Activated CD4-positive, alpha-beta T cell treated with anti-CD3 and anti-CD28 coated beads, Interleukin-2, amount 50 U/mL, for 24 hours (primary cell): ENCODE measurements at regions not wholly inside any gene's neighbourhood (a gene's known extent, or its start where the extent isn't known, plus 50 kb on each side); places are given as distances from the start of the nearest gene placed in this dataset.
"Not testable (repeated sequence)": the region's sequence is repeated elsewhere in the genome, so short reads cannot be mapped to it uniquely, and the experiment has no call there.

Source experiments
- DNase-seq, 2 donors: peaks; one replicate each; pipeline ENCODE4 v3.0.0-alpha.2; 2020; ENCODE audit warnings: low read depth in 1 of 2, low spot score in 1 of 2

DNA sequence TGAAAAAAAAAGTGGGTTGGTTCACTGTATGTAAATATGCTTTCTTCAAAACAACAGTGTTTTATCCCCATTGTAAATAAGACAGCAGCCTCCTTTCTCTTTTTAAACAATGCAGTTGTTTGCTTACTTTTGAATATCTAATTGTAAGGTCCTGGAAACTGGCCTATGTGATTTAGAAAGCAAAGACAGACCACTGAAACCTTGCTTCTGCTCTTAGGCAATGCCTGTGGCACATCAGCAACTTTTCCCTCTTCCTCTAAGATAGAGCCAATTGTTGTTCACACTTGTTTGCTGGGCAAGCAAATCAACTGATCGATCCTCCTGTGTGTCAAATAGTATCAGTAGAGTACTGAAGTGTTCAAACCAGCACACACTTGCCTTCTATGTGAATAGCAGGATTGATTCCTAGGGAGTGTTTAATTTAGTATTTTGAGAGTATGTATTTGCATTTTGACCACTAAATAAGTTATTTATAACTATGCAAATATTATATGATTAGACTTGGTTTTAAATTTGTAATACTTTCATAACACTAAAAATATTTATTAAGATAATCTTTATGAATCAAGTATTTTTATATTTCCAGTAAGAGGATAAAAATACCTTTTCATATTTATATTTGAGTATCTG, 55.4 kb upstream of the GRPR start:
- DNase-seq = no peak

DNA sequence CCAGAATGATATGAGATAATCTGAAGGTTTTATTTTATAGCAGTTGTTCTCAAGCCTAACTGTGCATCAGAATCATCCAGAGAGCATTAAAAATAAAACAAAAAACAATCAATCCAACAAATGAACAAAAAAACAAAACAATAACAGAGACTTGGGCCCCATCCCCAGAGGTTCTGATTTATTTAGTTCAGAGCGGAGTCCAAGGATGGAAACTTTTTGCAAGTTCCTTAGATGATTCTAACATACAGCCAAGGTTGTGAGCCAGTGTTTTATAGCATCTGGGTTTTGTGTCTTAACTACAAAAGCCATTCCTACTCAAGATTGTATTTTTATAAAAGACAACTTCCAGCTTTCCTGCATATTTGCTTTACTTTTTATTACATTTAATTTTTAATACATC, 59.4 kb upstream of the GRPR start:
- no peak for DNase-seq

DNA sequence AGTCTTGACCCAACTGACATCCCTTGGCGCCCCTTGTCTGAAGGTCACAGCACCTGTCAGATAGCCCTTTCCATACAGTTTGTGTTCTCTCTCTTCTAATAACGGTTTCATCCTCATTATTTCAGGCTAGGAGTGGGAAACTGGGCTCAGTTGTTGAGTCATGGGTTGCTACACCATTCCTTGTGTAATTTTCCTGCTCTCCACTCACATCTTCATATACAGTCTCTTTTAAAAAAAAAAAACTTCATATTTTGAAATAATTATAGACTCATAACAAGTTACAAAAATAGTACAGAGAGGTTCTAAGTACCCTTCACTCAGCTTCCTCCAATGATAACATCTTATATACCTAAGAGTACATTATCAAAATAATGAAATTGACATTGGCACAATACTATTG, 60.2 kb upstream of the GRPR start:
- no peak for DNase-seq

DNA sequence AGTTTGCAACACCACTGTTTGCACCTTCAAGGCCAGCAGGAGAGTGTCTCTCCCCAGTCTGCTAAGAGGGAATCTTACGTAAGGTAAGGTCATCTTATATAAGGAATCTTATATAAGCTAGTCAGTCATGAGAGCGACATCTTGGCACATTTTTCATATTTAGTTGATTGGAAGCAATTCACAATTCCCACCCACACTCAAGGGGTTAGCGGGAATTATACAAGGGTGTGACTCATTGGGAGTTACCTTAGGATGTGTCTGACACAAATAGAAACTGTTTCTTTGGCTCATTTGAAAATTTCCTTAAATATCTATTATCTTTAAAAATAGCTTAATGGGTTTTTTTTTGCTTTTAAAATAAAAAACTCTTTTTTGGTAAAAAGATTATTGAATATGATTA, 62.1 kb upstream of the GRPR start:
- no peak for DNase-seq

DNA sequence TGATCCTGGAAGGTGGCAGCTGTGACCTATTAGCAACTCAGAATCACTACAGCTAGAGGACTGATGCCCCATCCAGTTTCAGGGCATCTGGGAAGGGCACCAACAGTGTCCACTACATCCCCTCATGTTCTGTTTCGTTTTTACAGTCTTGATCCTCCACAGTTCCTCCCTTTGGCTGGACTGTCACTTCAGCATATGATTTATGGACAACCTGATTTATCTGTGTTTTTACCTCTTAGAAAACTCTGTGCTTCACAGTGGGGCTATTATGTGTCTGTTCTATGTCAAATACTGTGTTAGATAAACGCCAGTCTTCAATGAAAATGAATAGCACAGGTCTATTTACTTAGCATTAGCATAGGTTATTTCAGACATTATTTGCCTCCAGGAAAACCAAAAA, 63.1 kb upstream of the GRPR start:
- DNase-seq = no peak

DNA sequence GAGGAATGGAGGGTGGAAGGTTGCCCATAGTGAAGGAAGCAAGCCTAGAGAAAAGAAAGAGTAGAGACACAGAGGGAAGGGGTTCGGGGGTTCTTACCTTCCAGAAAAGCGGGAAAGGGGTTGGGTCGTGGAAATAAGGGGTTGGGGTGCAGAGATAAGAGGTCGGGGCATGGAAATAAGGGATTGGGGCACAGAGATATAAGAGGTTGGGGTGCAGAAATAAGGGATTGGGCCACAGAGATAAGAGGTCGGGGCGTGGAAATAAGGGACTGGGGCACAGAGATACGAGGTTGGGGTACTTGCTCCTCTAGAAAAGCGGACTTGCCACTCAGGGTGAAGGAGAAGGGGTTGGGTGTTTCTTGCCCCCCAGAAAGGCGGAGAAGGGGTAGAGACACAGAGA, 74.2 kb upstream of the GRPR start:
- DNase-seq = not testable (repeated sequence)

DNA sequence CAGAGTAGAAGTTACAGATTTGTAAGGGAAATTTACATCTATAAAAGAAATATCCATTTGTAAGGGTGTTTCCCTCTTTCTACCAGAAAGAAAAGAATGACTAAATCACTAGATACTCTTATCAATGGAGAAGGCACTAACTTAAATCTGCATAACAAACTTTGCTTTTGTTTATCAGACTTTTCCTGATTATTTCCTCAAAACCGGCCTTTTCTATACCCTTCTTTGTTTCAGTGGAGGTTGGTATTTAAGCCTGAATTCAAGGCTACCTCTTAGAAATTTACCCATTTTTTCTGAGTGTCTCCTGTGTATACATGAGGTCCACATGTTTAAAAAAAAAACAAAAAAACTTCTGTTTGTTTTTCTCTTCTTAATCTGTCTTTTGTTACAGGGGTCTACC, 80.4 kb upstream of the GRPR start:
- DNase-seq = no peak

DNA sequence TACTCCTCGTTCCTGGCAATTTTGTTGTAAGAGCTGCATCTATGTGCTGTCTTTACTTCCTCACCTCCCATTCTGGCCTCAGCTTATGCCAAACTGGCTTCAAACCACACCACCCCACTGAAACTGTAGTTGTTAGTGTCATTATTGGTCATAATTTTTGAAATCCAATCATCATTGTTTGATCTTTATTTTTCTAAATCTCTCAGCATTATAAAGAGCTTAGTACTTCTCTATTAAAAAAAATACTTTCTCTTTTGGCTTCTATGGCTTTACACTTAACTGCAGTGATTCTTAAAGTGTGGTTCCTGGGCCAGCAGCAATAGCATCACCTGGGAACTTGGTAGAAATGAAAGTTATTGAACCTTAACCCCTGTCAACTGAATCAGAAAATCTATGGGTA, 83.5 kb upstream of the GRPR start:
- DNase-seq = no peak

DNA sequence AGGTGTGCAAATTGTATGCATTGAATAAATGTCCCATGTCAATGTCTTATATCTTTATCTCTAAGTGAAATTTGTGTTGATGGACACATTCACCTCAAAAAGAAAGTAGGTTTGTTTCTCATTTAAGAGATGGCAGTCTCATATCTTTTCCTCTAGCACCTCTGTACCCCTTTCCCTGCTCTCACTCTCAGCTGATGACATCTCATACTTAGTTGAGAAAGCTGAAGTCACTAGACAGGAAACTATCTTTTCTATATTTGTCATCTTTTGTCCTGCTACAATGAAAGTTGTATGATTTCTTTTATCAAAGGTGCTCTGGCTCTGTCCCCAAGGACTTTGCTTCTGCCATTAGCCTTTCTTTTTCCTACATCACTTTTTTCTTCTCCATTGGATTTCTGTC, 84.0 kb upstream of the GRPR start:
- DNase-seq = no peak

DNA sequence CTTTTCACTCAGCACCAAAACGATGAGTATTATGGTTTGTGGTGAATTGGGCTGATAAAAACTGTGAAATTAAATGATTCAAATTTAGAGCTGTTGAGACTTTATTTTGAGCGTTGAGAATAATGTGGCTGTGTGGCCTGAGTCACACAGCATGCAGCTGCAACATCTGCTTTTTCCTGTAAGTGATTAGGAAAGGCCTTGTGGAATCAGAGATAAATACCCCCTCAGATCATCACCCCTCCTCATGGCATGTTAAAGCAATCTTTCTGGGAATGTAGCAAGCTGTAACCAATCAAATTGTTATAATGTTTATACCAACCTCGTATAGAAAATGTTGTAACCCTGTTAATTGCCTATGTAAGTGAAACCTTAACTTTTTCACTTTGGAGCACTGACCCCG, 90.0 kb upstream of the GRPR start:
- DNase-seq = no peak

DNA sequence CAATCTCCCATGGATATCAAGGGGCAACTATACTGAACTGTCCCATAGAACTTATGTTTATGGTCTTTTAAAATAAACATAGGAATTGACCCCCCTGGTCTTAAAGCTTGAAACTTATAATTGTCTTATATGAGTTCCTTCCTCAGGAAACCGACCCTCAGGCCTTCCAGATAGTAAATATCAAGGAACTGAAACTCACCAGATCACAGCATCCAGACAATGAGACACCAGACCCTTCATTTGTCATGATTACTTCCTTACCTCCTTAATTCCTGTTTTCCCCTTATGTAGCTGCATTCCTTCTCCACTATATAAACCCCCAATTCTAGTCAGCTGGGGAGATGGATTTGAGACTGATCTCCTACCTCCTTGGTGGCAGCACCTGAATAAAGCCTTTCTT, 94.8 kb upstream of the GRPR start:
- no peak for DNase-seq

DNA sequence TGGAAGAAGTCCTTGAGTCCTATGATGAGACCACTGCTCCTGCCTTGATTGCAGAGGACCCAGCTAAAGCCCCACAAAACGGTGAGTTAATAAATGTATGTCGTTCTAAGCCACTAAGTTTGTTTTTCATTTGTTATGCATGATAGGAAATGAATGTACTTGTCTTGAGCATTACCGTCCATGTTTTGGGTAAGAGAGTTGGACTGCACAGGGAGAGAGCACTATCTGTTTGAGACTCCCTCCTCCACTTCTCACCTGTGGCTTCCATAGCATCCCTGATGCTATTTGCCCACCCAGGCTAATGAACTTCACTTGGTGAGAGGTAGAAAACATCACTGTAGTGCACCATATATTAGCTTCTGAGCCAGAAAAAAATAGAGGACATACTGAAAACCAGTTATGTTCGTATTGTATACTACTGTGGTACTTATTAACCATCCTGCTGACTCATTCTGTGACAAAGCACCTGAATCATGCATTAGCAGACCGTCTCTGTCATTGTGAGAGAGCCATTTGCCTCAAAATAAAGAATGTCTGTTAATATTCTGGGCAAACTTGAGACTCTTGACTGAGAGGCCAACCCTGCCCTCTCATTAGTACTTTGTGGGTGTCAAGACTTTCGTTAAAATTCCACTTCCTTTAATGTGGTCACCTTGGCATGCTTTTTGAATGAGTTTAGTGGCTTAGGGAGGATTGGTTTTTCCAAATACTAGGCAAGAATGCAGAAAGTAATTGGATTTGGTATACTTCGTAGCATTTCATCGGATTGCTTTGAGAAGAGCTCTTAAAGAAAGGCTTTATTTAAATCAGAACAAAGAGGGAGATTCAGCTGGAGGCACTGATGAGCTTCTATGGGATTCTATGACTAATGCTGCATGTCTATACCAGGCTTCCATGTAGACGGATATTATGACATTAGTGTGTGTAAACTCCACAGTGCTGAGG, 99.3 kb upstream of the GRPR start:
- no peak for DNase-seq

DNA sequence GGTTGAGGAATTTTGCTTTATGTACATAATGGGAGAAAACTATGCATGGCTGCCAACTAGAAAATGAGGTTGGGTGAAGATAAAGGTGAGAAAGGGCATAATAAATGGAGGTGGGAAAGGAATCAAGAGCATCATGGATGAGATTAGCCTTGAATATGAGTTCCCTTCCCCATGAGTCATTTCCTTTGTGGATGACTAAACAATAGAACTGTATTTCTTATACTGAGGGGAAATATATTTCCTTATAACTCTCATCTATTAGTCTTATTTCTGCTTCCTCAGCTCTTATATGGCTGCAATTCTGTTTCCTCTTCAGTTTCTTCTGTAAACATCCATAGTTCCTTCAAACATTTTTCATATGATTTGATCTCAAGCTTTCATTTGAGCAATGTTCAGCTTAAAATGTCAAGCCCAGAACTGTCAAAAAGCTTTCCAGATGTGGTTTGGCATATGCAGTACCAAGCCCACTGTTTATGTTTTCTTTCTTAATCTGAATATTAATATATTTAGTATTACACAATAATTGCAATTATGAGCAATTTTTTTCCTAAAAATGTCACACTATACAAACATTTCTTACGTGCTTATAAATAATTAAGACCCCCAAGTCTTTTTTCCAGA, 100.7 kb upstream of the GRPR start:
- no peak for DNase-seq

DNA sequence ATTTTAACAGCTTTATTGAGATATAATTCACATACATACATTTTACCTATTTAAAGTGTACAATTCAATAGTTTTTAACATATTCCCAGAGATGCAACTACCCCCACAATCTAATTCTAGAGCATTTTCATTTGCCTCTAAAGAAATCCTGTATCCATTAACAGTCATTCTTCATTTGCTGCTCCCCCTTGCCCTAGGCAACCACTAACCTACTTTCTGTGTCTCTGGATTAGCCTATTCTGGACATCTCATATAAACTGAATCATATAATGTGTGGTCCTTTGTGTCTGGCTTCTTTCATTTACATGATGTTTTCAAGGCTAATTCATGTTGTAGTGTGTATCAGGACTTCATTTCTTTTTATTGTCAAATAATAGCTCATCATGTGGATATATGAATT, 105.1 kb upstream of the GRPR start:
- no peak for DNase-seq

DNA sequence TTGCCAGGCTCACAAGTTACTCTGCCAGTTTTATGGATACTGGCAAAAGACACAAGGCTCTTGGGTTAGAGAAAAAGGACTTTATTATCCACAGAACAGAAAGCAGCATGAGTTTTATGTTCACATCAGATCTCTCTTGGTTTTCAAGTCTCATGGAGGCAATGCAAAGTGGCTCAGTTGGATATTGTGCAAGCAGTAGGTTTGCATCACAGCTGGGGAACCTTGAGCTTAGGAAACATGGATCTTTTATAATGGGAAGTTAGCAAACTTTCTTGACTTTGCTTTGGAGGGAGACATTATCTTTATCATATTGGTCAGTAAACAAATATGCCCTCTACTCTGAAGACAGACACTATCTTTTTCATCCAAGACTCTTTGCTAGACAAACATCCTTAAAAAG, 109.2 kb upstream of the GRPR start:
- DNase-seq = no peak

DNA sequence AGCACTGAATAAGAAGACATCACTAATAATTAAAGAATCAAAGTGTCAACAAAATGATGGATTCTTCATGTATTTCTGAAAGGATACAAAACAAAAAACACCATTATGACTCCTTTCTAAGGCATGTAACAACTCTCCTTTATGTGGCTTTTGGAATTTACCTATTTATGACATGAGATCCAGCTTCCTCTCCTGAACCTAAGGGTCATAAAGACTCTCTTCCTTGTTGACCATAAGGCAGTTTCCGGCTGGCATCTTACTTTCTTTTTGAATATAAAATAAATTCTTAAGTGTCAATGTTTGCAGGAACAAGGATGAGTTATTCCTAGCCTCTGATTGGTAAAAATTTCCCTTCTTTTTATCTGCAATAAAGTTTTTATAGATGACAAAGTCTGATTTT, 111.1 kb upstream of the GRPR start:
- no peak for DNase-seq

DNA sequence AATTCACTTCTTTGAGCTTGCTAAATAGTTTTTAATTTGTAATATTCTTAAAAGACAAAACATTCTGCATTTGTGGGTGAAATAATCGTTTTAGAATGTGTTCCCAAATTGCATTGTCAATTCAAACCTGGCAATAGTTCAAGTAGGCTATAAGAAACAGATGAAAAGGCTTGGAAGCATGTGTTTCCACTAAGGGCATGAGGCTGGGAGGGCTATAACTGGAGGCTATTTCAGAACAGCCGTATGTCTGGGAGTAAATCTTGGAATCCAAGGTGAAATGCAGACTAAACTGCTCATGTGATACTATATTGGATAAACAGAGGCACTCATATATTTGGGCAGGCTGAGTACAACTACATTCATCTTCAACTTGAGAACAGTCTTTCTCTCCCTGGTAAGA, 117.4 kb upstream of the GRPR start:
- no peak for DNase-seq

DNA sequence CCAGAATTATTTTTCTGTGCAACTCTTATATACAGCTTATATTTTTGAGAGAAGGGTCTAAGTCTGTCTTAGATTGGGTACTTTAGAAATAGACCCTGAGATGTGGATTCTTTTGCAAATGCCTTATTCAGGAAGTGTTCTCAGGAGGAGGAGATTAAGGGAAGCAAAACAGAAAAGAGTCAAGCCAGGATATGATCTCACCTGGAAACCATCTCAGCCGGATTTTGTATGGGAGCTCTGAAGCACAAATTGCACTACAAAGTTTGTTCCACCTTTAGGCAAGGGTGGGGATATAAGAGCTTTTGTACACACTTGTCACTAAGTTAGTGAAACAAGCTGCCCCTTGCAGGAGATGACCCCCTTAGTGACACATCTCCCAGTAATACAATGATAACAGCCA, 121.2 kb upstream of the GRPR start:
- DNase-seq = no peak

DNA sequence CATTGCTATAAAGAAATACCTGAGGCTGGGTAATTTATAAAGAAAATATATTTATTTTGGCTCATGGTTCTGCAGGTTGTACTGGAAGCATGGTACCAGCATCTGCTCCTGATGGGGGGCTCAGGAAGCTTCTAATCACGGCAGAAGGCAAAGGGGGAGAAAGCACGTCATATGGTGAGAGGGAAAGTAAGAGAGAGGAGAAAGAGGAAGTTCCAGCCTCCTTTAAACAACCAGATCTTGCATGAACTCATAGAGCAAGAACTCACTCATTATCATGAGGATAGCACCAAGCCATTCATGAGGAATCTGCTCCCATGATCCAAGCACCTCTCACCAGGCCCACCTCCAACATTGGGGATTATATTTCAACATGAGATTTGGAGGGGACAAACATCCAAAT, 125.0 kb upstream of the GRPR start:
- no peak for DNase-seq

DNA sequence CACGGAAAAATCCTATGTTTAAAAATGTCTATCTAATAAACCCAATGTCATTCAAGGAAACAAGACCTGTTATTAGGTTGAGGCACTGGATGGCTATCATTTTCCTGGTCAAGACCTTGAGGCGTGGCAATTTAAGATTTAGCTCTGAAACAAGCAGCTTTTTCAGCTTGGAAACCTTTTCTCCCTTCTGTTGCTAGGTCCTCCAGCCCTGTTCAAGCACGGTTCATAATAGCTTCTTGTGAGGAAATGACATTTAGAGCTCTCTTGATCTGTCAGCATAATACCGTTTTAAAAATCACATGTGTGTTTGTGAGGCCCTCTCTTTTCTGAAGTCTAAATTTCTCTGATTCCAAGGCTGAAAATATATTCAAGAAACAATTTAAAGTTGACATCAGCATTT, 133.6 kb upstream of the GRPR start:
- DNase-seq = no peak

DNA sequence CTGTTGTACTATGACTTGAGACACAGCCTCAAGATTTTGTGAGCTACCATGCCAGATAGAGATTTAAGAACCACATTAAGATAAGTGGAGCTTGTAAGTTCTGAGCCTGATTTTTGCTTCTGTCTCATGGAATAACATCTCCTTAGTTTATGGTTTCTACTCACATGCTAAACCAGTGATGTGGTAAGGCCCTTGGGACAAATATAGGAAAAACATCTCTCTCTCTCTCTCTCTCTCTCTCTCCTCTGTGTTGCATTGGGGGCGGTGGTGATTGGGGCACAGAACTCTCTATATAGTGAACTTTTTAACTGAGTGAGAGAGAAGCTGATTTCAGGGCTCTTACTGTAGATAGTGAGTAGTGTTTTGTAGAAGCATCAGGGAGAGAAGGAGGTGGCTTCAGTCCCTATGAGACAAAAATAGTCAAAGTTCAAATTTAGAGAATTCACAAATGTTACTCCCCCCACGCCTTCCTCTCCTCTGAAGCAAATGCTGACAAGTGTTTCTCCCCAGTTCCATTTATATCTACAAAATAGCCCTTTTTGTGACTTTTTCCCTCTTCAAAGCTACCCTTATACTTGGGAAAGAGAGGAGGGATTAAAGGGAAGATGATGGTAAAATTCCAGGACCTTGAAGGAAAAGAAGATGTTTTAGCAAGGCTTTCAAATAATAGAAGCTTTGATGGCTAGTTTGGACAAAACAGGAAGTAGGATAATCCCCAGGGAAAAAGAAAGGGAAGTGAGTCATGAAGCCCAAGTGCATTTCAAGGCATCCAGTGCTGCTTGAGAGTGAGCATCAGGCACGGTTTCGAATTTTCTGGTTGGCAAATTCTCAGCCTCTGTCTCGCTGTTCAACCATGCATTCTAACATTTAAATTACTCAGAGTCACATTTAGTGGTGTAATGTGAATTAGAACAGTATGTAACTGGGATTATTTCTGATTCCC, 134.3 kb upstream of the AP1S2 start:
- no peak for DNase-seq
